ENCODE measurements at regions not wholly inside any gene's neighbourhood (a gene's known extent, or its start where the extent isn't known, plus 50 kb on each side); places are given as distances from the start of the nearest gene placed in this dataset.

DNA sequence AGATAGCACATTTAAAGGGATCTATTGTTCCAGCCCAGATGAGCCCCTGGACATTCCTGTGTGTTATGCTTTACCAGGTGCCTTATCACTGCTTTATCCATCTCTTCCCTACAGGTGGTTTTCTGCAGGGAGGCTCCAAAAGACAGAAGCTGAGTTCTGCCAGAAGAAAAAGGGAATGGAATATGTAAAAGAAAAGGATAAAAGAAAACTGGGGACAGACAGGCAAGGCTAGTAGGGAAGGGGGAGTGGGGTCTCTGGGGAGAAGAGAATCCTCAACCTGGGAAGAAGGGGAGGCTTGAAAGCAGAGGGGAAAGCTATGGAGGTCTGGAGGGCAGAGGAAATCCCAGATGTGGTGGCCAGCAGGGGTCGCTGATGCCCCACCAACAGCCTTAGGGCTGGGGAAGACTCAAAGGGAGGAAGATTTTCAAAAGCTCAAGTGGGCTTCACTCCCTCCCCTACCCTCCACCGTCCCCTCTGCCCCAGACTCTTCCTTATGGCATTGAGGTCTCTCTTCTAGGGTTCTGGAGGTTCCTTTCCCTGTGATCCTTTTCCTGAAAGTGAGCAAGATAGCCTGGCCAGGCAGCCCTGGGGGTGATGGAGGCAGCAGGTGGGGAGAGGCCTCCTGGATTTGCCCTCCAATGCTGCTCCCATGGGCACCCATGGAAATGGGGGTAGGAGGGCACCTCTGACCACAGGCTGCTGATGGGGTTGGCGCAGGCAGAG is 178.1 kb upstream of the PKDCC start:
- TF ChIP-seq, protein P1, sequence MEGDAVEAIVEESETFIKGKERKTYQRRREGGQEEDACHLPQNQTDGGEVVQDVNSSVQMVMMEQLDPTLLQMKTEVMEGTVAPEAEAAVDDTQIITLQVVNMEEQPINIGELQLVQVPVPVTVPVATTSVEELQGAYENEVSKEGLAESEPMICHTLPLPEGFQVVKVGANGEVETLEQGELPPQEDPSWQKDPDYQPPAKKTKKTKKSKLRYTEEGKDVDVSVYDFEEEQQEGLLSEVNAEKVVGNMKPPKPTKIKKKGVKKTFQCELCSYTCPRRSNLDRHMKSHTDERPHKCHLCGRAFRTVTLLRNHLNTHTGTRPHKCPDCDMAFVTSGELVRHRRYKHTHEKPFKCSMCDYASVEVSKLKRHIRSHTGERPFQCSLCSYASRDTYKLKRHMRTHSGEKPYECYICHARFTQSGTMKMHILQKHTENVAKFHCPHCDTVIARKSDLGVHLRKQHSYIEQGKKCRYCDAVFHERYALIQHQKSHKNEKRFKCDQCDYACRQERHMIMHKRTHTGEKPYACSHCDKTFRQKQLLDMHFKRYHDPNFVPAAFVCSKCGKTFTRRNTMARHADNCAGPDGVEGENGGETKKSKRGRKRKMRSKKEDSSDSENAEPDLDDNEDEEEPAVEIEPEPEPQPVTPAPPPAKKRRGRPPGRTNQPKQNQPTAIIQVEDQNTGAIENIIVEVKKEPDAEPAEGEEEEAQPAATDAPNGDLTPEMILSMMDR (IDR thresholded peaks at IDR 0.05; ENCODE audit: insufficient read depth, low read depth, low read length): peak; percentile 67
- no peak for TF ChIP-seq EZH2 (IDR thresholded peaks at IDR 0.05; ENCODE audit: insufficient read depth, low read length)

Measured in astrocyte (in vitro differentiated cells and primary cell).